ENCODE measurements at regions not wholly inside any gene's neighbourhood (a gene's known extent, or its start where the extent isn't known, plus 50 kb on each side); places are given as distances from the start of the nearest gene placed in this dataset.

- H3K4me2 ChIP-seq (ENCODE audit: low read length): no peak overlapping the region
- ChIA-PET POLR2A (no interaction called here), CTCF (interaction anchor here (1.0 to 1.2 kb wide), 2 partner anchors 12 to 494 kb away, joined by 3 to 4 read pairs; no protein-coding TSS in a partner anchor), RAD21 (ENCODE audit: low non-redundant PET in 1 of 2, low total read pairs in 2 of 2, uncharacterized antibody in 2 of 2, unreplicated experiment in 2 of 2) (no interaction called here)
- intact Hi-C loops (cut with micrococcal nuclease): no loop called here
- peaks cover 15 to 25% of the 10 kb centered on the region in 2 experiments for H3K4me1 ChIP-seq (ENCODE audit: control insufficient read depth in 1 of 2, insufficient read depth in 2 of 2, low read length in 2 of 2)
- no peaks in the 10 kb centered on the region for H3K27me3 ChIP-seq (ENCODE audit: insufficient read depth, low read length)
- no peak overlapping the region for H3K4me3 ChIP-seq (replicated peaks in 1 of 2; ENCODE audit: low read depth in 1 of 2, low read length in 2 of 2)
- no peaks in the 10 kb centered on the region for H4K20me1 ChIP-seq (ENCODE audit: insufficient read depth)
- ATAC-seq (no peak), DNase-seq (ENCODE audit: low read depth, low spot score) (no peak)
- no peaks in the 10 kb centered on the region for H3K36me3 ChIP-seq (ENCODE audit: control insufficient read depth in 1 of 2, insufficient read depth in 2 of 2, low read length in 2 of 2)
- H3K27ac ChIP-seq (ENCODE audit: low read depth, low read length): no peak overlapping the region
- H3K9ac ChIP-seq (ENCODE audit: low read length): no peak overlapping the region
- TF ChIP-seq ATF3 (IDR thresholded peaks at IDR 0.05): no peak
- no peak for TF ChIP-seq YY1 (IDR thresholded peaks at IDR 0.05; ENCODE audit: extremely low read depth, insufficient replicate concordance, low read depth, low read length)
- no peak for TF ChIP-seq JUND (IDR thresholded peaks at IDR 0.05)
- no peak for TF ChIP-seq SRF (IDR thresholded peaks at IDR 0.05; ENCODE audit: low read depth)
- TF ChIP-seq ZFX (IDR thresholded peaks at IDR 0.05): no peak
- TF ChIP-seq, protein P1, sequence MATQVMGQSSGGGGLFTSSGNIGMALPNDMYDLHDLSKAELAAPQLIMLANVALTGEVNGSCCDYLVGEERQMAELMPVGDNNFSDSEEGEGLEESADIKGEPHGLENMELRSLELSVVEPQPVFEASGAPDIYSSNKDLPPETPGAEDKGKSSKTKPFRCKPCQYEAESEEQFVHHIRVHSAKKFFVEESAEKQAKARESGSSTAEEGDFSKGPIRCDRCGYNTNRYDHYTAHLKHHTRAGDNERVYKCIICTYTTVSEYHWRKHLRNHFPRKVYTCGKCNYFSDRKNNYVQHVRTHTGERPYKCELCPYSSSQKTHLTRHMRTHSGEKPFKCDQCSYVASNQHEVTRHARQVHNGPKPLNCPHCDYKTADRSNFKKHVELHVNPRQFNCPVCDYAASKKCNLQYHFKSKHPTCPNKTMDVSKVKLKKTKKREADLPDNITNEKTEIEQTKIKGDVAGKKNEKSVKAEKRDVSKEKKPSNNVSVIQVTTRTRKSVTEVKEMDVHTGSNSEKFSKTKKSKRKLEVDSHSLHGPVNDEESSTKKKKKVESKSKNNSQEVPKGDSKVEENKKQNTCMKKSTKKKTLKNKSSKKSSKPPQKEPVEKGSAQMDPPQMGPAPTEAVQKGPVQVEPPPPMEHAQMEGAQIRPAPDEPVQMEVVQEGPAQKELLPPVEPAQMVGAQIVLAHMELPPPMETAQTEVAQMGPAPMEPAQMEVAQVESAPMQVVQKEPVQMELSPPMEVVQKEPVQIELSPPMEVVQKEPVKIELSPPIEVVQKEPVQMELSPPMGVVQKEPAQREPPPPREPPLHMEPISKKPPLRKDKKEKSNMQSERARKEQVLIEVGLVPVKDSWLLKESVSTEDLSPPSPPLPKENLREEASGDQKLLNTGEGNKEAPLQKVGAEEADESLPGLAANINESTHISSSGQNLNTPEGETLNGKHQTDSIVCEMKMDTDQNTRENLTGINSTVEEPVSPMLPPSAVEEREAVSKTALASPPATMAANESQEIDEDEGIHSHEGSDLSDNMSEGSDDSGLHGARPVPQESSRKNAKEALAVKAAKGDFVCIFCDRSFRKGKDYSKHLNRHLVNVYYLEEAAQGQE (IDR thresholded peaks at IDR 0.05; ENCODE audit: low read depth): no peak
- no peaks in the 10 kb centered on the region for H3K9me3 ChIP-seq (ENCODE audit: control insufficient read depth in 1 of 2, insufficient read depth in 1 of 2, low read depth in 1 of 2, low read length in 2 of 2)
- no TSS peak for BruUV-seq (replicated peaks)
- no peak overlapping the region for H2AFZ ChIP-seq (ENCODE audit: low read depth, low read length, poor library complexity, severe bottlenecking)
- no peaks in the 10 kb centered on the region for H3K9me2 ChIP-seq (ENCODE audit: insufficient read depth)
- H3K79me2 ChIP-seq (ENCODE audit: insufficient read depth, low read length): no peaks in the 10 kb centered on the region
Observed at GRCh38 chr2:62415019-62415431, 91.0 kb downstream of the TMEM17 start.

Data from HCT116 (cell line).